Mucosa of rectum (tissue), 2 donors: ENCODE measurements at regions not wholly inside any gene's neighbourhood (a gene's known extent, or its start where the extent isn't known, plus 50 kb on each side); places are given as distances from the start of the nearest gene placed in this dataset.

Experiments
- H3K27ac ChIP-seq, 2 donors: one replicate each; pipeline ENCODE4 v1.7.0; 2013; ENCODE audit warnings: inconsistent platforms in 2 of 2, low read depth in 2 of 2, low read length in 2 of 2
- H3K27me3 ChIP-seq, 2 donors: one replicate each; pipeline ENCODE4 v1.7.0; 2013; ENCODE audit warnings: low read length in 2 of 2; ENCODE audit not compliant: control insufficient read depth in 2 of 2, insufficient read depth in 2 of 2
- H3K36me3 ChIP-seq, 2 donors: one replicate each; pipeline ENCODE4 v1.7.0; 2013; ENCODE audit warnings: low read length in 2 of 2; ENCODE audit not compliant: control insufficient read depth in 2 of 2, insufficient read depth in 2 of 2
- H3K4me1 ChIP-seq, 2 donors: one replicate each; pipeline ENCODE4 v1.7.0; 2013; ENCODE audit warnings: low read length in 2 of 2, mild to moderate bottlenecking in 1 of 2; ENCODE audit not compliant: control insufficient read depth in 2 of 2, insufficient read depth in 2 of 2
- H3K4me3 ChIP-seq, 2 donors: one replicate each; pipeline ENCODE4 v1.7.0; 2013; ENCODE audit warnings: low read length in 2 of 2
- H3K9ac ChIP-seq, 2 donors: one replicate each; pipeline ENCODE4 v1.7.0; 2013; ENCODE audit warnings: low read length in 2 of 2, low read depth in 1 of 2, mild to moderate bottlenecking in 1 of 2
- H3K9me3 ChIP-seq, 2 donors: one replicate each; pipeline ENCODE4 v1.7.0; 2013; ENCODE audit warnings: low read length in 2 of 2; ENCODE audit not compliant: control insufficient read depth in 2 of 2
- donor health status: healthy.
- donor health status: Normal muscosa, but diverticular disease.

- peaks cover 15 to 20% of the 10 kb centered on the region in 2 donors for H3K4me1 ChIP-seq
- no peaks in the 10 kb centered on the region for H3K36me3 ChIP-seq
- peak overlapping the region in 1 of 2 donors; percentile 18 for H3K9ac ChIP-seq
- no peaks in the 10 kb centered on the region for H3K27me3 ChIP-seq
- no peak overlapping the region for H3K4me3 ChIP-seq
- H3K27ac ChIP-seq: peak overlapping the region; percentile 35 to 51
- H3K9me3 ChIP-seq: no peaks in the 10 kb centered on the region
Observed at GRCh38 chr6:11917951-11918738, 94.0 kb upstream of the HIVEP1 start.

GRCh38 chr6:11912420-11912819 is 99.7 kb upstream of the HIVEP1 start:
- Histone ChIP-seq H3K4me3 (no peak overlapping the region), H3K36me3 (no peaks in the 10 kb centered on the region)

GRCh38 chr6:11911538-11911937 is 100.6 kb upstream of the HIVEP1 start:
- Histone ChIP-seq H3K9ac (no peak overlapping the region), H3K27ac (no peak overlapping the region), H3K4me3 (no peak overlapping the region), H3K27me3 (no peaks in the 10 kb centered on the region), H3K4me1 (no peaks in the 10 kb centered on the region), H3K9me3 (no peaks in the 10 kb centered on the region), H3K36me3 (no peaks in the 10 kb centered on the region)

More at GRCh38 chr6:11912420-11912819, 99.7 kb upstream of the HIVEP1 start:
- H3K27me3 ChIP-seq: no peaks in the 10 kb centered on the region
- H3K27ac ChIP-seq: no peak overlapping the region
- H3K9me3 ChIP-seq: no peaks in the 10 kb centered on the region
- H3K9ac ChIP-seq: no peak overlapping the region
- no peaks in the 10 kb centered on the region for H3K4me1 ChIP-seq

- Histone ChIP-seq H3K9ac (no peak overlapping the region), H3K4me3 (no peak overlapping the region), H3K4me1 (no peaks in the 10 kb centered on the region), H3K36me3 (no peaks in the 10 kb centered on the region), H3K27me3 (no peaks in the 10 kb centered on the region), H3K27ac (no peak overlapping the region), H3K9me3 (no peaks in the 10 kb centered on the region)
Observed at GRCh38 chr6:11909696-11910132, 102.4 kb upstream of the HIVEP1 start.

GRCh38 chr6:11908436-11909105 is 103.5 kb upstream of the HIVEP1 start:
- Histone ChIP-seq H3K36me3 (no peaks in the 10 kb centered on the region), H3K27me3 (no peaks in the 10 kb centered on the region), H3K4me1 (no peaks in the 10 kb centered on the region), H3K4me3 (no peak overlapping the region), H3K9ac (no peak overlapping the region), H3K9me3 (no peaks in the 10 kb centered on the region), H3K27ac (no peak overlapping the region)

GRCh38 chr6:11903645-11904044 is 108.5 kb upstream of the HIVEP1 start:
- H3K27me3 ChIP-seq: no peaks in the 10 kb centered on the region
- no peaks in the 10 kb centered on the region for H3K9me3 ChIP-seq
- H3K27ac ChIP-seq: no peak overlapping the region
- H3K36me3 ChIP-seq: no peaks in the 10 kb centered on the region
- H3K9ac ChIP-seq: no peak overlapping the region
- no peaks in the 10 kb centered on the region for H3K4me1 ChIP-seq
- H3K4me3 ChIP-seq: no peak overlapping the region

GRCh38 chr6:11902527-11902926 is 109.6 kb upstream of the HIVEP1 start:
- no peak overlapping the region for H3K9ac ChIP-seq
- H3K27me3 ChIP-seq: no peaks in the 10 kb centered on the region
- H3K27ac ChIP-seq: no peak overlapping the region
- no peaks in the 10 kb centered on the region for H3K9me3 ChIP-seq
- H3K36me3 ChIP-seq: no peaks in the 10 kb centered on the region
- H3K4me1 ChIP-seq: no peaks in the 10 kb centered on the region
- no peak overlapping the region for H3K4me3 ChIP-seq

- no peak overlapping the region for H3K27ac ChIP-seq
- no peaks in the 10 kb centered on the region for H3K27me3 ChIP-seq
- H3K4me3 ChIP-seq: no peak overlapping the region
- H3K9ac ChIP-seq: no peak overlapping the region
- no peaks in the 10 kb centered on the region for H3K9me3 ChIP-seq
- no peaks in the 10 kb centered on the region for H3K36me3 ChIP-seq
- H3K4me1 ChIP-seq: no peaks in the 10 kb centered on the region
Observed at GRCh38 chr6:11900662-11901598, 111.2 kb upstream of the HIVEP1 start.

- Histone ChIP-seq H3K27ac (no peak overlapping the region), H3K4me1 (no peaks in the 10 kb centered on the region), H3K36me3 (no peaks in the 10 kb centered on the region)
Observed at GRCh38 chr6:11899645-11900044, 112.5 kb upstream of the HIVEP1 start.

GRCh38 chr6:11894212-11894611 is 115.6 kb upstream of the ADTRP start:
- Histone ChIP-seq H3K27ac (no peak overlapping the region), H3K27me3 (no peaks in the 10 kb centered on the region), H3K36me3 (no peaks in the 10 kb centered on the region), H3K9ac (no peak overlapping the region), H3K4me1 (no peaks in the 10 kb centered on the region), H3K4me3 (no peak overlapping the region), H3K9me3 (no peaks in the 10 kb centered on the region)

More at GRCh38 chr6:11899645-11900044, 112.5 kb upstream of the HIVEP1 start:
- H3K4me3 ChIP-seq: no peak overlapping the region
- no peak overlapping the region for H3K9ac ChIP-seq
- no peaks in the 10 kb centered on the region for H3K9me3 ChIP-seq
- no peaks in the 10 kb centered on the region for H3K27me3 ChIP-seq
